HUDEP-2 (cell line): ENCODE measurements at regions not wholly inside any gene's neighbourhood (a gene's known extent, or its start where the extent isn't known, plus 50 kb on each side); places are given as distances from the start of the nearest gene placed in this dataset.
"Not testable (repeated sequence)": the region's sequence is repeated elsewhere in the genome, so short reads cannot be mapped to it uniquely, and the experiment has no call there.

Experiments
- DNase-seq, 76 experiments: peaks; one replicate each; lab custom pipeline; 2025; ENCODE audit not compliant: unreplicated experiment in 76 of 76; lab: John Stamatoyannopoulos, UW

DNA sequence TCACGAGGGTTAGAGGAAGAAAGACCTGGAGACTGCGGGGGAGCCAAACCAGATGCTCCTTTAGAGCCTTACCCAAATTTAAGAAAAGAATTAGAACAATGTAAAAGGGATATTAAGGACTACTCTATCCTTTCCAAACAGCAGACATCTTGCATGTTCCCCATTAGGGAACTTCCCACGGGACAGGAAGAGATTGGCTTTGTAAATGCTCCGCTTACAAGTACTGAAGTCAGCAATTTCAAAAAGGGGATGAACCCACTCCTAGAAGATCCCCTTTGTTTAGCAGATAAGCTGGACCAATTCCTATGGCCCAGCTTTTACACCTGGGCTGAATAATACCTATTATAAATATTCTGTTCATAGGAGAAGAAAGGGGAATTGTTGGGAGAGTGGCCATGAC, 74.2 kb downstream of the APOBEC1 start:
- DNase-seq = no peak

DNA sequence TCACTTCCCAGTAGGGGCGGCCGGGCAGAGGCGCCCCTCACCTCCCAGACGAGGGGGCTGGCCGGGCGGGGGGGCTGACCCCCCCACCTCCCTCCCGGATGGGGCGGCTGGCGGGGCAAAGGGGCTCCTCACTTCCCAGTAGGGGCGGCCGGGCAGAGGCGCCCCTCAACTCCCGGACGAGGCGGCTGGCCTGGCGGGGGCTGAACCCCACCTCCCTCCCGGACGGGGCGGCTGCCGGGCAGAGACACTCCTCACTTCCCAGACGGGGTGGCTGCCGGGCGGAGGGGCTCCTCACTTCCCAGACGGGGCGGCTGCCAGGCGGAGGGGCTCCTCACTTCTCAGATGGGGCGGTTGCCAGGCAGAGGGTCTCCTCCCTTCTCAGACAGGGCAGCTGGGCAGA, 75.6 kb downstream of the APOBEC1 start:
- DNase-seq = not testable (repeated sequence)

DNA sequence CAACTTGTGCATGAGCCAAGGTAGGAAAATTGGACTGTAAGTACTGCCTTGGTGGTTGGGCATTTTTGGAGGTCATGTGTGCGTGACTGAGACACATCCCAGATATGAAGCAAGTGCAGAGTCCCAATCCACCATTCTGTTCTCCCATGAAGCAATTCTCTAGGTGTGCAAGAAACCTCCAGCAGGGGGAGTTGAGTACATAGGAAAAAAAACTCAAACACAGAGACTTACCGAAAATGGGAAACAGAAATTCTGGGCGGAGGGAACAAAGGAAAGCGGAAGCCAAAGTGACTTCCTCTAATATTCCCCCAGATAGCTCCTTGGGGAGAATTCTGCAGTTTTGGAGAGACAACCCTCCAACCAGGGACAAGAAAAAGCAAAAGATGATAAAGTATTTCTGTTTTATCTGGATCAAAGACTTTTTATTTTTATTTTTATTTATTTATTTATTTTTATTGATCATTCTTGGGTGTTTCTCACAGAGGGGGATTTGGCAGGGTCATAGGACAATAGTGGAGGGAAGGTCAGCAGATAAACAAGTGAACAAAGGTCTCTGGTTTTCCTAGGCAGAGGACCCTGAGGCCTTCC, 76.9 kb downstream of the APOBEC1 start:
- DNase-seq = peak in 56 of 76 experiments; percentile 1 to 72 (median 30)

DNA sequence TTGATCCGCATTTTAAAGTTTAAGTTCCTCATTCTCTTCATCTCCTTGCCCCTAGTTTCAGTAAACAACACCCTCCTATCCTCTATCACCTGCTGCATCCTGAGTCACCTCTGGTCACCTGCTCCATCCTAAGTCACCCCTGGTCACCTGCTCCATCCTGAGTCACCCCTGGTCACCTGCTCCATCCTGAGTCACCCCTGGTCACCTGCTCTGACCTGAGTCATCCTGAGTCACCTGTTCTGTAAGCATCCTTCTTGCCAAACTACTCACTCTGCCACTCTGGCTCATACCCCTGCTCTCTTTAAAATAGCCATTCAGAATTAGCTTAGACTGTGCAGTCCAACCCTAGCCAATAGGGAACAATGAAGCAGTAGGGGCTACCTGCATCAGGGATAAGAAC, 80.6 kb upstream of the CD163 start:
- DNase-seq = not testable (repeated sequence)

DNA sequence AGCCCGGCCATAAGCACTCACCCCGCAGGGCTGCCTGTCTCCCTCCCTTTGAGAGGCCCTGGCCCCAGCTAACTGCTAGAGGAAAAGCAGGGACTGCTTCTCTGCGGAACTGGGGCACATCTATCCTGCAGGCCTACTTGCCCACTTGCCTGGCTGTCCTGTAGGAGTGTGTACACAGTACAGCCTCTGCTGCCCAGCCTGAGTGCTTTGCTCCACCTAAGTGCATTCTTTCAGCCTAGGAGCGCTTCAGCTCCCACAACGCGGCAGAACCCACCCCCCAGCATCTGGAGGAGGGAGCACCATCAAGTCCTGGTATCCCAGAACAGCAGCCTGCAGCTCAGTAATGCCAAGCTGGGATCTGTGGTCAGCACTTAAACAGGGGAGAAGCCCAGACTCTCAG, 79.9 kb upstream of the CD163 start:
- no peak for DNase-seq

DNA sequence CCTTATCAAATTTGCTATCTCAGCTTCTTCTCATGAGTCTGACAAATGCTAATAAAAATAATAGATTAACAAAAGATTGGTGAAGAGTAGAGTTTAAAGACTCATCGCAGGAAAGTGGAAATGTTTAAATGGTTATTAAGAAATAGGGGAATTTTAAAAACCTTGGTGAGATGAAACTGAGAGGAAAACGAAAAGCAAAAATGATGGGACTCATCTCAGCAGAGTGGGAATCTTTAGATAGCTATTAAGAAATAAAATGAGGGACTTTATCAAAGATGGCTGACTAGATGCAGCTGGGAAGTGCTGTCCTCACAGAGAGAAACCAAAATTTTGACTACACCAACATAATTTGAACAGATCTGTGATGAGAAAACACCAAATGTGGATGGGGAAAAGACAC, 79.2 kb upstream of the CD163 start:
- no peak for DNase-seq

DNA sequence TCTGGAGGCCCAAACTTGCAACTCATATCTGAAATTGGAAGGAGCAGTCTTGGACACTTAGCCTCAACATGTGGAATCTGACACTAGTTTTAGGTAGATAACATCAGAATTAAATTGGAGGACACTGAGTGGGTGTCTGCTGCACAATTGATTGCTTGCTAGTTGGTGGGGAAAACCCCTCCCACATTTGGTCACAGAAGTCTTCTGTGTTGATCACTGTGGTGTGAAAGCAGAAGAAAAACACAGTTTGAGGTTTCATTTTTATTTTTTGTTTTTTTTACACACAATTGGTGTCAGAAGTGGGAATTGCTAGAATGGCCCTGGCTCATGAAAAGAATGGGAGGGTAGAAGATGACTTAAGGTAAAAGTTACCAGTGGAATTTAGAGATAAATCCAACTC, 78.0 kb upstream of the CD163 start:
- no peak for DNase-seq

DNA sequence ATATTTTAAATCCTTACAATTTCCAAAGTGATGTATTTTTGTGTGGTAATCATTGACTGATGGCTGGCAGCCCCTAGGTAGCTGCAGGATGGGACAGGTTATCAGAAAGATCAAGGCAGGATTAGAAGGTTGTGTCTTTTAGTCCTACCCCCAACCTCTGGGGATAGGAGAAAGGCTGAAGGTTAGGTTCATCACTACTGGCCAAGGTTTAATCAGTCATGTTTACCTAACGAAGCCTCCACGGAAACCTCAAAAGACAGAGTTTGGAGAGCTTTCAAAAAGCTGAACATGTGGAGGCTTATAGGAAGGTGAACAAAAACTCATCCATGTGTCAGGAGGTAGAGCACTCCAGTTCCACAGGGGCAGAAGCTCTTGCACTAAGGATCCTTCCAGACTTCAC, 77.5 kb upstream of the CD163 start:
- no peak for DNase-seq

DNA sequence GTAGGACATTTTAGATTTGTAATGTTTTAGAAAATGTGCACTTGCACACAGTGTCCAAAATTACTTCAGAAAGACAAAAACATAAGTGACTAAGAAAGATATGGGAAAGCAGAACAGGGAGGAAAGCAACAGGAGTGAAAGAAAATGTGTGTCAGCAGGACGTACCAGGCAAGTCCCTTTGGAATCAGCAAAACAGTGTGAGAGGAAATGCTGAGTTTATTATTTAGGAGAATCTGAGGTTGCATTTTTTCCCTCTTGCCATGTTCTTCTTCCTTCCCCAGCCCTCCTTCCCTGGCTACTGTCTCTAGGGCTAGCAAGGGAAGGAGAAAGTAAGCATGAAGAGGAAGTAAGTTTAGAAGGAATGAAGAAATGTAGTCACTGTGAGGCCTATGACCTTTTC, 67.7 kb upstream of the CD163 start:
- no peak for DNase-seq

DNA sequence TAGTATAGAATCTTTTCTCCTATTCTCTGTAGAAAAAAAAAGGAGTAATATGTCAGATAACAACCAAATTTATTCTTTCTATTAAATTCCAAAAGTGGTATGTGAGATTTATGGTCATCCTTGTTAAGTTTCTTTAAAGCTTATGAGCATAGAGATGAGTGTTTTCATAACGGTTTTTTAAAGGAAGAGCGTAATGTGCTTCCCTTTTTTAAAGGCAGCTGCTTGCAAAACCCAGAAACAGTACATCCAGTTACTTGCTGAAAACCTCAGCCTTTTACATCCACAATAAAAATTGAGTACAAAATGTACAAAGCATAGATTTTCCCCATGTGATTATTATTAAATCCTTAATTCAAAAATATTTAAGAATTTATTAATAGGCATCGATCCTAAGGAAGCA, 53.6 kb upstream of the CD163 start:
- no peak for DNase-seq

DNA sequence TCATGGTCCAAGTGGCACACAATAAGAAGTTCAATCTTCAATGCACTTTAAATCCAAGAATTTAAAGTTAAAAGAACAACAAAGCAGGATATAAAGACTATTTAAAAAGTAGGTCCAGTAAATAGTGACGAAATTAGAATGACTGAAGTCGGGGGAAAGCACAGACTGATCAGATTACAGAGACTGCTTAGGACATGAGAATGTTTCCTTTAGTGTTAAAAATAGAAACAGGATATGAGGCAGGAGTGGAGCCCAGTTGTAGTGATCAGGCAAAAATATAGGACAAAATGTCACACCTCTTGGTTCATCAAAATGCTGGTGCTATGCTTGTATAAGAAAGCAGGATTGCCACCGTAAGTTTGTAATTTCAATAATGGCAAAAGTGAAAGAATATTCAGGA, 52.2 kb upstream of the CD163 start:
- DNase-seq = no peak

DNA sequence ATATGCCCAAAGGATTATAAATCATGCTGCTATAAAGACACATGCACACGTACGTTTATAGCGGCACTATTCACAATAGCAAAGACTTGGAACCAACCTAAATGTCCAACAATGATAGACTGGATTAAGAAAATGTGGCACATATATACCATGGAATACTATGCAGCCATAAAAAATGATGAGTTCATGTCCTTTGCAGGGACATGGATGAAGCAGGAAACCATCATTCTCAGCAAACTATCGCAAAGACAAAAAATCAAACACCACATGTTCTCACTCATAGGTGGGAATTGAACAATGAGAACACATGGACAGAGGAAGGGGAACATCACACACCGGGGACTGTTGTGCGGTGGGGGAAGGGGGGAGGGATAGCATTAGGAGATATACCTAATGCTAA, 51.3 kb upstream of the CD163 start:
- not testable (repeated sequence) for DNase-seq
